Breast epithelium (tissue), 4 donors: ENCODE measurements at regions not wholly inside any gene's neighbourhood (a gene's known extent, or its start where the extent isn't known, plus 50 kb on each side); places are given as distances from the start of the nearest gene placed in this dataset.

Source experiments
- DNase-seq, 2 donors: peaks; one replicate each; pipeline ENCODE4 v3.0.0-alpha.2; 2019; ENCODE audit warnings: low spot score in 2 of 2
- H3K27ac ChIP-seq, 2 donors: fragments of 200-600 bp; sonication (generic) in 1 of 2; one replicate each; pipeline ENCODE4 v1.5.1; 2016 to 2019; ENCODE audit warnings: mild to moderate bottlenecking in 1 of 2
- H3K27me3 ChIP-seq, 2 donors: fragments of 200-600 bp; sonication (generic) in 1 of 2; one replicate each; pipeline versions ENCODE4 v1.5.1 to v1.6.0; 2017 to 2019; ENCODE audit warnings: control low read depth in 1 of 2, mild to moderate bottlenecking in 1 of 2
- H3K36me3 ChIP-seq: fragments of 200-600 bp; one replicate; pipeline ENCODE4 v1.5.1; 2019
- H3K4me1 ChIP-seq, 2 donors: fragments of 200-600 bp; sonication (generic); one replicate each; pipeline ENCODE4 v1.5.1; 2016 to 2019; ENCODE audit warnings: control low read depth in 1 of 2
- H3K4me3 ChIP-seq, 3 donors: fragments of 200-600 bp; sonication (generic); 1 replicate in 2 of 3; 2 replicates in 1 of 3; pipeline ENCODE4 v1.5.1; 2016 to 2019; ENCODE audit warnings: mild to moderate bottlenecking in 3 of 3, moderate library complexity in 2 of 3
- H3K9me3 ChIP-seq, 2 donors: fragments of 200-600 bp; sonication (generic) in 1 of 2; one replicate each; pipeline ENCODE4 v1.5.1; 2016 to 2019; ENCODE audit warnings: control low read depth in 1 of 2
- POLR2A ChIP-seq: fragments of 450-650 bp; IDR thresholded peaks from one replicate; pipeline ENCODE4 v1.6.1; 2016; ENCODE audit warnings: antibody characterized with exemption, mild to moderate bottlenecking, moderate library complexity
- POLR2AphosphoS5 ChIP-seq, 3 donors: sonication (generic); formaldehyde crosslinking; IDR thresholded peaks; one replicate each; pipeline ENCODE4 v1.6.1; 2017; ENCODE audit warnings: antibody characterized with exemption in 3 of 3
- intact Hi-C: fragments of 100-400 bp; cut with DNase I; formaldehyde crosslinking; loops from one replicate; pipeline ENCODE4 v1.15.1; 2023; ENCODE audit warnings: low total_unique reads
- TF ChIP-seq, protein P1 (sequence below), 3 donors: fragments of 450-650 bp; IDR thresholded peaks; one replicate each; pipeline ENCODE4 v1.5.1; 2016 to 2017; ENCODE audit warnings: antibody characterized with exemption in 3 of 3, mild to moderate bottlenecking in 3 of 3, moderate library complexity in 3 of 3

DNA sequence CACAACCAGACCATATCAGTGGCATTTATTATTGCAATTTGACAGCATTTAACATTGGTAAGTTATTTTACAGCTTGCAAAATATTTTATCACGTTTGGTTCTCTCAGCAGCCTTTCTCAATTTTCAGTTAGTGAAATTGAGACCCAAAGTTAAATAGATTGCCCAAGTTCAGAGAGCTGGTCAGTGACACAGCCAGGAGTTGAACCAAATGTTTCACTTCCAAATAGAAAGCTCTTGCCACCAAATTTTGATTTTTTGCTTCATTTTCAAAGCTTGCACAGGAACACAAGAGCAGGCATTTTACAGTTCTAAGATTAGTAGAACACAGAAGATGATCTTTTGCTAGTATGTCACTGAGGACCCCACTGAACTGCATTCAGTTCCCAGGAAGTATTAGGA lies 271.5 kb upstream of the C9orf72 start:
- Histone ChIP-seq H3K9me3 (no peaks in the 10 kb centered on the region), H3K27ac (no peak overlapping the region), H3K4me1 (no peaks in the 10 kb centered on the region), H3K36me3 (no peaks in the 10 kb centered on the region), H3K4me3 (no peak overlapping the region), H3K27me3 (no peaks in the 10 kb centered on the region)
- intact Hi-C loops: no loop called here
- DNase-seq: no peak
- TF ChIP-seq POLR2AphosphoS5 (IDR thresholded peaks at IDR 0.05) (no peak), POLR2A (no peak)
- TF ChIP-seq, protein P1, sequence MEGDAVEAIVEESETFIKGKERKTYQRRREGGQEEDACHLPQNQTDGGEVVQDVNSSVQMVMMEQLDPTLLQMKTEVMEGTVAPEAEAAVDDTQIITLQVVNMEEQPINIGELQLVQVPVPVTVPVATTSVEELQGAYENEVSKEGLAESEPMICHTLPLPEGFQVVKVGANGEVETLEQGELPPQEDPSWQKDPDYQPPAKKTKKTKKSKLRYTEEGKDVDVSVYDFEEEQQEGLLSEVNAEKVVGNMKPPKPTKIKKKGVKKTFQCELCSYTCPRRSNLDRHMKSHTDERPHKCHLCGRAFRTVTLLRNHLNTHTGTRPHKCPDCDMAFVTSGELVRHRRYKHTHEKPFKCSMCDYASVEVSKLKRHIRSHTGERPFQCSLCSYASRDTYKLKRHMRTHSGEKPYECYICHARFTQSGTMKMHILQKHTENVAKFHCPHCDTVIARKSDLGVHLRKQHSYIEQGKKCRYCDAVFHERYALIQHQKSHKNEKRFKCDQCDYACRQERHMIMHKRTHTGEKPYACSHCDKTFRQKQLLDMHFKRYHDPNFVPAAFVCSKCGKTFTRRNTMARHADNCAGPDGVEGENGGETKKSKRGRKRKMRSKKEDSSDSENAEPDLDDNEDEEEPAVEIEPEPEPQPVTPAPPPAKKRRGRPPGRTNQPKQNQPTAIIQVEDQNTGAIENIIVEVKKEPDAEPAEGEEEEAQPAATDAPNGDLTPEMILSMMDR (IDR thresholded peaks at IDR 0.05): no peak

DNA sequence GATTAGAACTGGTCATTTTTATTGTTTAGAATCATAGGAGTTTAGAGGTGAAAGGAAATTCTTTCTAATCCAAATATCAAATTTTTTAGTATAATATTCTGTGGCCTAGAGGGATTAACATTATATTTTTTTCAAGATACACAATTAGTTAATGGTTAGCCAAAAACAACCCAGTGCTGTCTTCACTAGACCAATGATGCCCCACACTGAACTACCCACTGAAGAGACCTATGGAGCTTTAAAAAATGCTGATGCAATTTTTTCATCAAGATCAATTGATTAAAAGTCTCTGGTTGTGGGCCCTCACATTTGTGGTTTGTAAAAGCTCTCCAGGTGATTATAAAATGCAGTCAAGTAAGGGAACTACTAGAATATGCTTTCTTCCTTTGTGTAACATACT lies 274.1 kb upstream of the C9orf72 start:
- DNase-seq: no peak
- no peak for TF ChIP-seq POLR2A
- TF ChIP-seq, protein P1 (IDR thresholded peaks at IDR 0.05): no peak
- TF ChIP-seq POLR2AphosphoS5 (IDR thresholded peaks at IDR 0.05): no peak
- no peaks in the 10 kb centered on the region for H3K9me3 ChIP-seq
- intact Hi-C loops: no loop called here
- no peak overlapping the region for H3K4me3 ChIP-seq
- H3K36me3 ChIP-seq: no peaks in the 10 kb centered on the region
- no peaks in the 10 kb centered on the region for H3K27me3 ChIP-seq
- no peaks in the 10 kb centered on the region for H3K4me1 ChIP-seq
- H3K27ac ChIP-seq: no peak overlapping the region

DNA sequence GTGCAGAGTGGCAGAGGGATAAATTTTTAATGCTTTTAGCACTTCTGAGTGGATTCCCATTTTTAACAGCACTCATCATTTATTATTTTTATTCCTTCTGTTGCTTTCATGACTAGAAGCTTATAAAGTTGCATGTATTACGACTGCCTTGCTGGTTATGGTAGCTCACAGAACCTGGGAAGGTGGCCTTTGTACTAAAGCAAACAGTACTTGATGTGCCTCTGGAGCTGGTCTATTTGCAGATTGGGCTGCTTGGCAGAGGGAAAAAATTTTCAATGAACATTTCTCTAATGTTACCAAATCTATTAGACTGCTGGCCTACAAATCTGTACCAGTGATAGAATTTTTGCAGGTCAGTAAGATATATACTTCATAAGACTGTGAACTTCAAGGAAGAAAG lies 274.5 kb upstream of the C9orf72 start:
- no peaks in the 10 kb centered on the region for H3K4me1 ChIP-seq
- TF ChIP-seq POLR2AphosphoS5 (IDR thresholded peaks at IDR 0.05) (no peak), POLR2A (no peak)
- TF ChIP-seq, protein P1 (IDR thresholded peaks at IDR 0.05): no peak
- H3K4me3 ChIP-seq: no peak overlapping the region
- H3K36me3 ChIP-seq: no peaks in the 10 kb centered on the region
- no peaks in the 10 kb centered on the region for H3K27me3 ChIP-seq
- H3K9me3 ChIP-seq: no peaks in the 10 kb centered on the region
- no peak for DNase-seq
- H3K27ac ChIP-seq: no peak overlapping the region
- intact Hi-C loops: no loop called here

DNA sequence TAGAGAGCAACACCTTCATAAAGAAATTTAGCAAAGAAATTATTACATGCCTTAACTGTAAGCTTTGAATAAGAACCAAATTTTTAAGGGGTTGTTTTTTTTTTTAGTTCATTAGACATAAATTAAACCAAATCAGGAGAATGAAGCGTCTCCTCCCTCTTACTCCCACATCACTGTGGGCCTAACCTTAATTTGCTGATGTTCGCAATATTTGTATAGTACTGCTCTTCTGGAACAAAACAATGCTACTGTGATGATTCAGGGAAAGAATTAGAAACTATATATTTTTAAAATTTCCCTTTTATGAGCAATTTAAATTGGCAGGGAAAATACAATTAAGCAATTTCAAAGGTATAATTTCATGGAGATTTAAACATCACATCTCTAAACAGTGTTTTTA lies 275.0 kb upstream of the C9orf72 start:
- no peaks in the 10 kb centered on the region for H3K36me3 ChIP-seq
- intact Hi-C loops: no loop called here
- H3K4me3 ChIP-seq: no peak overlapping the region
- H3K27ac ChIP-seq: no peak overlapping the region
- no peaks in the 10 kb centered on the region for H3K9me3 ChIP-seq
- no peak for DNase-seq
- no peaks in the 10 kb centered on the region for H3K4me1 ChIP-seq
- no peaks in the 10 kb centered on the region for H3K27me3 ChIP-seq
- TF ChIP-seq, protein P1 (IDR thresholded peaks at IDR 0.05): no peak
- TF ChIP-seq POLR2AphosphoS5 (IDR thresholded peaks at IDR 0.05) (no peak), POLR2A (no peak)

DNA sequence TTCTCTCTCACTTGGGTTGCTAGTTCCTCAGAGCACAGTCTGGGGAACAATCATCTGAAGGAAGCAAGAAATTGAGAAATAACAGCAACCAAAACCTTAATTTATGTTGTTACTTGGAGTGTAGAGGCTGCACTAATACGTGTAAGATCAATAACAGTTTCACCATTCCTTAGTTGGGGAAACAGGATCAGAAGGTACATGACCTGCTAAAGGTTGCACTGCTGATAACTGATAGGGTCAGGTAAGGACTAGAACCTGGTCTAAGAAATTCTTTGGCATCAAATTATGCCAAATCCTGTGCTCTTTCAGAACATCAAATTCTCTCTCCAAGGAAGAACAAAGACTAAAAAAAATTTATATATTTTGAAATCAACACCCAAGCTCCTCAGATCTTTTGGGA lies 278.6 kb upstream of the C9orf72 start:
- Histone ChIP-seq H3K36me3 (no peaks in the 10 kb centered on the region), H3K27me3 (no peaks in the 10 kb centered on the region), H3K4me3 (no peak overlapping the region), H3K4me1 (no peaks in the 10 kb centered on the region), H3K27ac (no peak overlapping the region), H3K9me3 (no peaks in the 10 kb centered on the region)
- TF ChIP-seq, protein P1 (IDR thresholded peaks at IDR 0.05): no peak
- TF ChIP-seq POLR2A (no peak), POLR2AphosphoS5 (IDR thresholded peaks at IDR 0.05) (no peak)
- no peak for DNase-seq
- intact Hi-C loops: no loop called here
